Ectodermal cell (in vitro differentiated cells): ENCODE measurements at regions not wholly inside any gene's neighbourhood (a gene's known extent, or its start where the extent isn't known, plus 50 kb on each side); places are given as distances from the start of the nearest gene placed in this dataset.

Source experiments
- H3K27ac ChIP-seq: 2 replicates; pipeline ENCODE4 v1.7.0; 2013; ENCODE audit warnings: mild to moderate bottlenecking, low read depth, low read length; ENCODE audit not compliant: insufficient read depth, poor library complexity, severe bottlenecking
- H3K27me3 ChIP-seq: 2 replicates; pipeline ENCODE4 v1.7.0; 2013; ENCODE audit warnings: mild to moderate bottlenecking, low read length; ENCODE audit not compliant: insufficient read depth, control insufficient read depth, poor library complexity, severe bottlenecking
- H3K36me3 ChIP-seq: one replicate; pipeline ENCODE4 v1.7.0; 2013; ENCODE audit warnings: low read length; ENCODE audit not compliant: control insufficient read depth, insufficient read depth
- H3K4me1 ChIP-seq: one replicate; pipeline ENCODE4 v1.7.0; 2013; ENCODE audit warnings: low read length; ENCODE audit not compliant: control insufficient read depth, insufficient read depth
- H3K4me3 ChIP-seq: 2 replicates; pipeline ENCODE4 v1.7.0; 2013; ENCODE audit warnings: low read depth, low read length, control low read depth; ENCODE audit not compliant: insufficient read depth
- H3K9me3 ChIP-seq: 2 replicates; pipeline ENCODE4 v1.7.0; 2013; ENCODE audit warnings: mild to moderate bottlenecking, low read length, moderate library complexity; ENCODE audit not compliant: control insufficient read depth
- WGBS, 2 experiments: methylation state at CpG; one replicate each; pipeline ENCODE4 v1.1.7; 2013; ENCODE audit warnings: missing lambda C conversion rate in 2 of 2; 5-methylcytosine and 5-hydroxymethylcytosine counted together

DNA sequence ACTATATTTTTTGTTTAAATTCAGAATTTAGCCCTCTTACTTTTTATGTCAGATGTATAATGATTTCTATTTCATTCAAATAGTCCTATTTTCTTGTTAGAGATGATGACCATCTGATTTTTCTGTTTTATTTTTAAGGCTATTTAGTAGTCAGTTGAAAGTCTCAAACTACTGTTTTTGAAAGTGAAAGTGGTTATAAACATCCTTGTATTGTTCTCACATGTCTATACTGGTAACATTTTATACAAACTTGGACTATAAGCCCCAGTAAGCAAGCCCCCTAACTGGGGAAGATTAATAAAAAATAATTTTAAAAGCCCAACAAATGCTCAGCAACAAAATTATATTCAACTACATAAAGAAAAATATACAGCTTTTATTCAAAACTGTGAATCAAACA lies 271.3 kb upstream of the RGS18 start:
- Histone ChIP-seq H3K36me3 (no peaks in the 10 kb centered on the region), H3K9me3 (no peaks in the 10 kb centered on the region), H3K27me3 (no peaks in the 10 kb centered on the region), H3K4me1 (no peaks in the 10 kb centered on the region), H3K27ac (no peak overlapping the region), H3K4me3 (no peak overlapping the region)

DNA sequence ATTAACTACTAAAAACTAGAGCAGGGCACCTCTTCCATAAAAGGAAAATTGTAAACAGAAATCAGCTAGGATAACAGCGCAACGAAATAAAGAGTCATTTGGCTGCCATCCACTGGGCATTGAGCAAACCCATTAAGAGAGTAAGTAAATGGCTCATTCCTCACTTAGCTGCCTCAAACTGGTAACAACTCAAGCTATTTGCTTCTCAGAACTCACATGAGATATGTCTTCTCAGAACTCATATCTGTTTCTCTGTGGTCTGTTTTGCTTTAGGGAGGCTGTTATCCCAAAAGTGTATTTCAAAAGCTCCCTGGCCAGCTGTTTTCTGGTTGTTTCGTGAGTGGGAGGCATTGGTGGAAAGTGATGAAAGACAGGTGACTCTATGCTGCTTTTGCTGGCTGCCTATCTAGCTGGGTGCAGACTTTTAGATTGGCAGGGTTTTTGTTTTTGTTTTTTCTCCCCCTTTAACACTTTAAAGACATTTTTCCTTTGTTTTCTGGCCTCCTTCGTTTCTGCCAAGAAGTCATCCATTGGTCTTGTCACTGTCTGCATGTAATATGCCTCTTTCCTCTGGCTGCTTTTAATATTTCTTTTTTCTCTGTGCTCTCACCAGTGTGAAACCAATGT lies 269.2 kb upstream of the RGS18 start:
- H3K36me3 ChIP-seq: no peaks in the 10 kb centered on the region
- H3K4me1 ChIP-seq: no peaks in the 10 kb centered on the region
- no peak overlapping the region for H3K4me3 ChIP-seq
- H3K9me3 ChIP-seq: no peaks in the 10 kb centered on the region
- WGBS, 2 experiments: 93 to 96% methylated on average over 4 of the region's 4 CpGs
- no peaks in the 10 kb centered on the region for H3K27me3 ChIP-seq
- no peak overlapping the region for H3K27ac ChIP-seq

DNA sequence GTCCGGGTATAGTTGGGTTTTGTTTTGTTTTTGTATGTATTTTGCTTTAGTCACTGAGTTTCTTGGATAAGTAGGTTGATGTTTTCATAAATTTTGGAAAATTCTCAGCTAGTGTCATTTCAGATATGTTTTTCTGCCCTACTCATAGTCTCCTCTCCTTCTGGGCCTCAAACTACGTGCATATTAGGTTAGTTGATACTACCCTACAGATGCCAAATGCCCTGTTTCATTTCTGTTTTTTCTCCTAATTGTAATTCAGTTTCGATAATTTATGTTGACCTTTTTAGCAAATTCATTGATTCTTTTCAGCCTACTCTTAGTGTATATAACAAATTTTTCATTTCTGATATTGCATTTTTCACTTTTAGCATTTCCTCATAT lies 268.6 kb upstream of the RGS18 start:
- Histone ChIP-seq H3K36me3 (no peaks in the 10 kb centered on the region), H3K4me1 (no peaks in the 10 kb centered on the region), H3K27ac (no peak overlapping the region), H3K9me3 (no peaks in the 10 kb centered on the region), H3K27me3 (no peaks in the 10 kb centered on the region), H3K4me3 (no peak overlapping the region)
- WGBS, 2 experiments: 92 to 100% methylated on average over 3 of the region's 3 CpGs

DNA sequence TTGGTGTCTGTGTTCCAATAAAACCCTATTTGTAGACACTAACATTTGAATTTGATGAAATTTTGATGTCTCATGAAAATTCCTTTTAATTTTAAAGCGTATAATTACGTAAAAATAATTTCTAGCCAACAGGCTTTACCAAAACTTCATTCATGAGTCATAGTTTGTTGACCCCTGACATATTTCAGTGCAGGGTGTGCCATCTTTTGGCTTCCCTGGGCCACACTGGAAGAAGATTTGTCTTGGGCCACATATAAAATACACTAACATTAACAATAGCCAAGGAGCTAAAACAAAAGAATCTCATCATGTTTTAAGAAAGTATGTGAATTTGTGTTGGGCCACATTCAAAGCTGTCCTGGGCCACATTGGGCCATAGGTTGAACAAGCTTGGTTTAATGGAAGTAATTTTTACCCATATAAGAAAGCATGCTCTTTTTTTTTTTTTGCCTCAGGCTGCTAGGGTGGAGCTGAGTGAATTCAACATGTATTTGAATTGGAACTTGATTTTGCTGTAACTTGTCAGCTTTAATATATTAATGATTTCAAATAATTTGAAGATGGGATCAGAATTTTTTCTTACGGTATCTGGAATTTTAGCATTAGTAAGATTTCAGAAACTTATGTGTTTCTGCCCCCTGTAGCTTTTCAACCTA lies 267.7 kb upstream of the RGS18 start:
- H3K36me3 ChIP-seq: no peaks in the 10 kb centered on the region
- WGBS, 2 experiments: 99 to 100% methylated on average over 3 of the region's 3 CpGs

DNA sequence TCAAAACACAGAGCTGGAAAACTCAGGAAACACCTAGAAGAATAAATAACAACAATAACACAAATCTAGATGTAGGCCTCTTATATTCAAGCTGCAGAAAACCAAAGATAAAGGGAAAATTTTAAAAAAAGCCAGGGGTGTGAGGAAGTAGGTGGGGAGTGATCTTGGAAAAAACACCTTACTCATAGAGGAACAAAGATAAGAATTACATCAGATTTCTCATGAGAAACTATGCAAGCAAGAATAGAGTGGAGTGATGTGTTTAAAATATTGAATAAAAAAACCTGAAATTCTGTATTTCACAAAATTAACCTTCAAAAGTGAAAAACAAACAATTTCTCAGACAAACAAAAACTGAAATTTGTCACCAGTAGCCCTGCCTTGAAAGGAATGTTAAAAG lies 265.5 kb upstream of the RGS18 start:
- Histone ChIP-seq H3K27ac (no peak overlapping the region), H3K27me3 (no peaks in the 10 kb centered on the region), H3K4me3 (no peak overlapping the region), H3K36me3 (no peaks in the 10 kb centered on the region), H3K4me1 (no peaks in the 10 kb centered on the region), H3K9me3 (no peaks in the 10 kb centered on the region)

More for the DNA sequence above, 267.7 kb upstream of the RGS18 start:
- H3K27me3 ChIP-seq: no peaks in the 10 kb centered on the region
- no peak overlapping the region for H3K4me3 ChIP-seq
- no peaks in the 10 kb centered on the region for H3K4me1 ChIP-seq
- H3K27ac ChIP-seq: no peak overlapping the region
- H3K9me3 ChIP-seq: no peaks in the 10 kb centered on the region

DNA sequence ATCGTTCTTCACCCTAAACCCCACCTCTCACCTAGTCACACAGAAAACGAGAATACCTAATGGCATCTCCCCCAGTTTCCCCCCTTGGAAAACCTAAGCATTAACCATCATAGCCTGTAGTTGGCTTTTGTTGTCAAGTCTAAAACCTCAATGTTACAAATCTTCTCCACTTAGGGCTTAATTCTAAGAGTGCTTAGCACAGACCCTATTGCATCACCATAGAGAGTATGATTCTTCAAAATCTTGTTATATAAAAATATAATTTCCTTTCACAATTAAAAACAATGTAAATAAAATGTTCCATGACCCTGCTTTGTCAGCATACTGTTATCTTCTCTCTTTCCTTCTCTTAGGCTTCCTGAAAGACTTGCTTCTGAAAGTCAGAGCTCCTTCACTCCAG lies 263.2 kb upstream of the RGS18 start:
- Histone ChIP-seq H3K4me3 (no peak overlapping the region), H3K27ac (no peak overlapping the region)
- 86 to 92% methylated on average over 2 of the region's 2 CpGs for WGBS, 2 experiments

DNA sequence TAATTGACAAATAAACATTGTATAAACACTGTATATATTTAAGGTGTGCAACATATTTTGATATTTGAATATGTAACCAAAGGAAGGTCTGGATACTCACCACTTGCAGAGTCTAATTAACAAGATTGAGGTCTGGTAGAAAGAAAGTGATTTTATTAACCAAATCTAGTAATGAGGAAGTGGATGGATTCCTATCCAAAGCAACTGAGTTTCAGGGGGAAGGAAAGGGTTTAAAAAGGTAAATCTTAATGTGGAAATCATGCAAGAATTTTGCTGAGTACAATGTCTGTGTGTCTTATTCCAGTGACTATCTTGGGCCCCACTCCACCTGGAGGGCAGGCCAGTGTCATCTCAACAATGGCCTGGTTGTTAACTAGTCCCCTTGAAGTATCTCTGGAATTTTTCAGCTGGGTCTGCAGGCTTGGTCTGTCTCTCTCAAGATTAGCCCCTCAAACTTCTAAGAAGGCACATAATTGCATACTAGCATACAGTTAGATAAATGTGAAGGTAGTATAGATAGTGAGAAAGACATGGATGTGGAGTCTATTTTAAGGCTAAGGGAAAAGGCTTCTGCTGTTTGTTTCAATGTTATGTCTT lies 262.7 kb upstream of the RGS18 start:
- H3K36me3 ChIP-seq: no peaks in the 10 kb centered on the region
- H3K4me3 ChIP-seq: no peak overlapping the region
- no peak overlapping the region for H3K27ac ChIP-seq
- no peaks in the 10 kb centered on the region for H3K27me3 ChIP-seq
- H3K9me3 ChIP-seq: no peaks in the 10 kb centered on the region
- H3K4me1 ChIP-seq: no peaks in the 10 kb centered on the region

More for the DNA sequence above, 263.2 kb upstream of the RGS18 start:
- Histone ChIP-seq H3K36me3 (no peaks in the 10 kb centered on the region), H3K4me1 (no peaks in the 10 kb centered on the region), H3K27me3 (no peaks in the 10 kb centered on the region), H3K9me3 (no peaks in the 10 kb centered on the region)

DNA sequence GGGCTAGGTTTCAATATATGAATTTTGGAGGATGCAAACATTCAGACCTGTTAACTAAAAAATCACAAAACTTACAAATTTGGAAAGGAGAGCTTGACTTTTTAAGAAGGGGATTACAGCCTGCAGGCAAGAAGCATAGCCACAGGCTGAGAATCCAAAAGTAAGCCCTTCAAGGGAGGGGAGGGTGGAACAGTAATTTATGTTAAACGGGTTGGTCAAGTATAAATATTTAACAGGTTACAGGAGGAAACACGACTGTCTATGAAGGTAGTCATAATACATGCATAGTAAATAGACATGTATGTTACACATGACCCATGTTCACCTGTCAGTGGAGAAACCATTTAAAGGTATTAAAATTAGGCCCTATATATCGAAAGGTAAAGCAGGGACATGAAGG lies 261.1 kb upstream of the RGS18 start:
- Histone ChIP-seq H3K27ac (no peak overlapping the region), H3K4me1 (no peaks in the 10 kb centered on the region), H3K36me3 (no peaks in the 10 kb centered on the region), H3K9me3 (no peaks in the 10 kb centered on the region), H3K27me3 (no peaks in the 10 kb centered on the region), H3K4me3 (no peak overlapping the region)
- WGBS, 2 experiments: 92 to 95% methylated on average over 2 to 3 of the region's 3 CpGs

DNA sequence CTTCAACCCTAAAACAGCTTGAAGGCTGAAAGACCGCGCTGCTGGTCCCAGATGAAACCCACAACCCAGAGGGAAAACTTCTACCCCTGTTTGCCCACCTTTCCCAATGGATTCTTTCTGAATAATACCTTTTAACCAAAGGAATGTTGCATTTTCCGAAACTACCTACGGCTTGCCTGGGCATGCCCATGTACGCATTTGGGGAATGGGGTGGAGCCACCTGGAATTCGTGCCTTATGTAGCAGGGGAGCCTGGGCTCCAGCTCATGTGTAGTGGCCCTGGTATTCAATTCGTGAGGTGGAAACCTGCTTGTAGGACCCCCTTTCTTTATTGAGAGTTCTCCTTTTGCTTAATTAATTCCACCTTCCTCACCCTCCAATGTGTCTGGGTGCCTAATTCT lies 256.6 kb upstream of the RGS18 start:
- H3K4me1 ChIP-seq: no peaks in the 10 kb centered on the region
- no peak overlapping the region for H3K27ac ChIP-seq
- no peaks in the 10 kb centered on the region for H3K36me3 ChIP-seq
- H3K4me3 ChIP-seq: no peak overlapping the region
- H3K9me3 ChIP-seq: no peaks in the 10 kb centered on the region
- 83% methylated on average over 7 of the region's 7 CpGs for WGBS, 2 experiments
- H3K27me3 ChIP-seq: no peaks in the 10 kb centered on the region

DNA sequence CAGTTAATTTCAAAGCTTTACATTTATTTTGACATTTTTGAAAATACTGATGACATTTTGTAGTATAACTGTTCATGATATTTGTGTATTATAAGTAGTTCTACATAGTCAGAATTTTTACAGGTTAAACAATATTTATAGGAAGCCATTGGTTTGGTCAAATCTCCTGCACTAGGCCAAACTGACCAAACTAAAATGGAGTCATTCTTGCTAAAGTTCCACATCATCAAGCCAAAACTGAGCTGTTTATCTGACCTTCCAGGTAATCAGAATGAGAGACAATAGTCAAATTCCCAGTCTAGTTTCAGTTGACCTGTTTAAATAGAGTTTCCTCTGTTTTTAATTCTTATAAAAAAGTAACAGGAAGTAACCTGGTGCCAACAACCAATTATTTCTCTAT lies 253.3 kb upstream of the RGS18 start:
- Histone ChIP-seq H3K27ac (no peak overlapping the region), H3K9me3 (no peaks in the 10 kb centered on the region), H3K4me3 (no peak overlapping the region), H3K4me1 (peaks cover 4% of the 10 kb centered on the region), H3K36me3 (no peaks in the 10 kb centered on the region), H3K27me3 (no peaks in the 10 kb centered on the region)
